Tibial artery (tissue), 4 donors: ENCODE measurements at regions not wholly inside any gene's neighbourhood (a gene's known extent, or its start where the extent isn't known, plus 50 kb on each side); places are given as distances from the start of the nearest gene placed in this dataset.

Experiments used
- DNase-seq, 2 donors: peaks; one replicate each; pipeline ENCODE4 v3.0.0-alpha.2; 2019
- H3K27ac ChIP-seq, 2 donors: fragments of 200-600 bp; sonication (generic) in 1 of 2; 1 replicate in 1 of 2; 2 replicates in 1 of 2; pipeline ENCODE4 v1.5.1; 2018 to 2019; ENCODE audit warnings: mild to moderate bottlenecking in 1 of 2
- H3K27me3 ChIP-seq, 2 donors: fragments of 200-600 bp; sonication (generic) in 1 of 2; one replicate each; pipeline versions ENCODE4 v1.5.1 to v1.6.0; 2016 to 2019
- H3K36me3 ChIP-seq, 3 donors: fragments of 200-600 bp; sonication (generic) in 2 of 3; one replicate each; pipeline ENCODE4 v1.5.1; 2016 to 2019; ENCODE audit warnings: mild to moderate bottlenecking in 2 of 3
- H3K4me1 ChIP-seq, 4 donors: fragments of 200-600 bp; sonication (generic) in 2 of 4; 1 replicate in 3 of 4; 2 replicates in 1 of 4; pipeline ENCODE4 v1.5.1; 2016 to 2019
- H3K4me3 ChIP-seq, 2 donors: fragments of 200-600 bp; sonication (generic) in 1 of 2; 1 replicate in 1 of 2; 2 replicates in 1 of 2; pipeline ENCODE4 v1.5.1; 2018 to 2019; ENCODE audit warnings: mild to moderate bottlenecking in 2 of 2
- H3K9me3 ChIP-seq, 3 donors: fragments of 200-600 bp; sonication (generic) in 1 of 3; one replicate each; pipeline ENCODE4 v1.5.1; 2016 to 2019
- intact Hi-C: fragments of 100-400 bp; cut with DNase I; formaldehyde crosslinking; loops from one replicate; pipeline ENCODE4 v1.15.0; 2023; ENCODE audit warnings: low total_unique reads
- TF ChIP-seq, protein P1 (sequence below), 2 experiments: fragments of 200-600 bp in 1 of 2; fragments of 450-650 bp in 1 of 2; IDR thresholded peaks; one replicate each; pipeline ENCODE4 v1.5.1; 2017 to 2019; ENCODE audit warnings: antibody characterized with exemption in 2 of 2, mild to moderate bottlenecking in 1 of 2, moderate library complexity in 1 of 2

DNA sequence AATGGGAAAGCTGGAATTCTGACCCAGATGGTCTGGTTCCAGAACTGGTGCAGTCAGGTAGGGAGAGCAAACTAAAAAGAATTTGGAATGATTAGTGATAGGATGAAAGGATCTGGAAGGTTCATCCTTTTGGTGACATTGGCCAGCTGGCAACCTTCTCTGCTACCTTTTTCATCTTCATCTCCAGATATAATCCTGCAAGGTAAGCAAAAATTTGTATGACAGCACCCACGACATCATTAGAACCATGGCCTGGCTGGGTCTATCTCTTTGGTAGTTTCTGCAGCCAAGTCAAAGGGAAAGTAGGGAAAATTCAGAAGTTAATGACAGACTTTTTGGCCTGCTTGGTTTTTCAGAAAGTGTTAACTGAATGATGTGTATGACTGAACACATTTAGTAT, 188.9 kb upstream of the MALRD1 start:
- TF ChIP-seq, protein P1, sequence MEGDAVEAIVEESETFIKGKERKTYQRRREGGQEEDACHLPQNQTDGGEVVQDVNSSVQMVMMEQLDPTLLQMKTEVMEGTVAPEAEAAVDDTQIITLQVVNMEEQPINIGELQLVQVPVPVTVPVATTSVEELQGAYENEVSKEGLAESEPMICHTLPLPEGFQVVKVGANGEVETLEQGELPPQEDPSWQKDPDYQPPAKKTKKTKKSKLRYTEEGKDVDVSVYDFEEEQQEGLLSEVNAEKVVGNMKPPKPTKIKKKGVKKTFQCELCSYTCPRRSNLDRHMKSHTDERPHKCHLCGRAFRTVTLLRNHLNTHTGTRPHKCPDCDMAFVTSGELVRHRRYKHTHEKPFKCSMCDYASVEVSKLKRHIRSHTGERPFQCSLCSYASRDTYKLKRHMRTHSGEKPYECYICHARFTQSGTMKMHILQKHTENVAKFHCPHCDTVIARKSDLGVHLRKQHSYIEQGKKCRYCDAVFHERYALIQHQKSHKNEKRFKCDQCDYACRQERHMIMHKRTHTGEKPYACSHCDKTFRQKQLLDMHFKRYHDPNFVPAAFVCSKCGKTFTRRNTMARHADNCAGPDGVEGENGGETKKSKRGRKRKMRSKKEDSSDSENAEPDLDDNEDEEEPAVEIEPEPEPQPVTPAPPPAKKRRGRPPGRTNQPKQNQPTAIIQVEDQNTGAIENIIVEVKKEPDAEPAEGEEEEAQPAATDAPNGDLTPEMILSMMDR (IDR thresholded peaks at IDR 0.05) = no peak
- no peak for DNase-seq
- Histone ChIP-seq H3K4me3 (no peak overlapping the region), H3K27me3 (no peaks in the 10 kb centered on the region), H3K27ac (no peak overlapping the region), H3K36me3 (no peaks in the 10 kb centered on the region), H3K4me1 (no peaks in the 10 kb centered on the region), H3K9me3 (no peaks in the 10 kb centered on the region)
- intact Hi-C loops = no loop called here

GRCh38 chr10:18860186-18860585, 188.4 kb upstream of the MALRD1 start:
- no peaks in the 10 kb centered on the region for H3K9me3 ChIP-seq
- no peaks in the 10 kb centered on the region for H3K4me1 ChIP-seq
- no peak for DNase-seq
- TF ChIP-seq, protein P1 (IDR thresholded peaks at IDR 0.05) = no peak
- no peaks in the 10 kb centered on the region for H3K36me3 ChIP-seq
- H3K27me3 ChIP-seq = no peaks in the 10 kb centered on the region
- no peak overlapping the region for H3K4me3 ChIP-seq
- no peak overlapping the region for H3K27ac ChIP-seq
- intact Hi-C loops = no loop called here

GRCh38 chr10:18860631-18861240, 187.9 kb upstream of the MALRD1 start:
- Histone ChIP-seq H3K4me1 (no peaks in the 10 kb centered on the region), H3K36me3 (no peaks in the 10 kb centered on the region), H3K27ac (no peak overlapping the region), H3K4me3 (no peak overlapping the region), H3K27me3 (no peaks in the 10 kb centered on the region), H3K9me3 (no peaks in the 10 kb centered on the region)
- DNase-seq = no peak
- intact Hi-C loops = no loop called here
- TF ChIP-seq, protein P1 (IDR thresholded peaks at IDR 0.05) = no peak

DNA sequence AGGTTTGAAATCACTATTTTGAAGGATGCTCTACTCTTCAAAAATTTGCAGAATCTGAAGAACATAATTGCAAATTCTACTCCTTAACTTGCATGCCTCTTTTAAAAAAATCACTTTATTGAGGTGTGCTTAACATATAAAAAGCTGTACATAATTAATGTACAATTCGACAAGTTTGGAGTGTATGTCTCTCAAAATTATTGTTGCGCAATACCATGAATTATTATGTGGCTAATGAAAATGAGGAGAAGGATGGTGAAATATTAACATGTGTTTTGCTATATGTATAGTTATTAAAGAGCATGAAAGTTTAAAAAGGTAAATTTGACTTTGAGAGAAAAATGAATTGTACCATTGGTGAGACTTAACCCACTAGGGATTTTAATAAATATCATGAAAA, 187.2 kb upstream of the MALRD1 start:
- Histone ChIP-seq H3K27ac (no peak overlapping the region), H3K4me3 (no peak overlapping the region), H3K27me3 (no peaks in the 10 kb centered on the region), H3K36me3 (no peaks in the 10 kb centered on the region), H3K9me3 (no peaks in the 10 kb centered on the region), H3K4me1 (no peaks in the 10 kb centered on the region)
- TF ChIP-seq, protein P1 (IDR thresholded peaks at IDR 0.05) = no peak
- intact Hi-C loops = no loop called here
- DNase-seq = no peak

GRCh38 chr10:18866852-18867251, 181.7 kb upstream of the MALRD1 start:
- no peaks in the 10 kb centered on the region for H3K27me3 ChIP-seq
- intact Hi-C loops = no loop called here

More at GRCh38 chr10:18866852-18867251, 181.7 kb upstream of the MALRD1 start:
- no peak overlapping the region for H3K27ac ChIP-seq
- H3K9me3 ChIP-seq = no peaks in the 10 kb centered on the region
- no peak overlapping the region for H3K4me3 ChIP-seq
- H3K4me1 ChIP-seq = no peaks in the 10 kb centered on the region
- DNase-seq = no peak
- TF ChIP-seq, protein P1 (IDR thresholded peaks at IDR 0.05) = no peak
- no peaks in the 10 kb centered on the region for H3K36me3 ChIP-seq
